ENCODE measurements at regions not wholly inside any gene's neighbourhood (a gene's known extent, or its start where the extent isn't known, plus 50 kb on each side); places are given as distances from the start of the nearest gene placed in this dataset.

DNA sequence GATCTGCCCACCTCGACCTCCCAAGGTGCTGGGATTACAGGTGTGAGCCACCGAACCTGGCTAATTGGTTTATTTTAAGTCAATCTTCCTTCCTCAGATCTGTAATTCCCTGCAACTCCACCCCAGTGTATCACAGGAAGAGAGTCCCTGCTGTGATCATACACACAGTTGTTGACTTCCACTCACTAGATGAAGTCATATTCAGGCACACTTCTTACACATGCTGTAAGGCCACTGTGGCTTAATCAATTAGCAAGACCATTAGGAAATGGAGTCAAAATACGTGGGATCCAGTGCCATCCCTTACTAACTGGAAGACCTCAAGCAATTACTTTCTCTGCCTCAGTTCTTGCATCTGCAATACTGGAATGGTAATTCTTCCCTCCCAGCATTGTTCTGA lies 66.1 kb upstream of the PAX2 start:
- intact Hi-C loops (cut with micrococcal nuclease) (no loop called here), dilution Hi-C loops (cut with MboI; ENCODE audit: extremely low pct_ligation_motif_present, low sequenced_read_pairs) (no loop called here)
- no peaks in the 10 kb centered on the region for H3K36me3 ChIP-seq (ENCODE audit: control insufficient read depth in 2 of 2, extremely low read depth in 1 of 2, insufficient read depth in 2 of 2, low read length in 2 of 2)
- no peak overlapping the region for H3K4me3 ChIP-seq (replicated peaks in 1 of 3; ENCODE audit: insufficient read depth in 1 of 3, low read depth in 1 of 3, low read length in 3 of 3)
- no peaks in the 10 kb centered on the region for H3K9me3 ChIP-seq (replicated peaks; ENCODE audit: control insufficient read depth, insufficient read depth, low read length)
- FAIRE-seq (no peak), DNase-seq (ENCODE audit: low read depth, low spot score) (no peak)
- ChIA-PET CTCF (no interaction called here), POLR2A (no interaction called here)
- H3K4me2 ChIP-seq (ENCODE audit: insufficient read depth, low read length) = no peak overlapping the region
- TF ChIP-seq, protein P1, sequence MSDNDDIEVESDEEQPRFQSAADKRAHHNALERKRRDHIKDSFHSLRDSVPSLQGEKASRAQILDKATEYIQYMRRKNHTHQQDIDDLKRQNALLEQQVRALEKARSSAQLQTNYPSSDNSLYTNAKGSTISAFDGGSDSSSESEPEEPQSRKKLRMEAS (IDR thresholded peaks at IDR 0.05; ENCODE audit: insufficient read depth, insufficient read length) = no peak
- TF ChIP-seq POLR2A (IDR thresholded peaks at IDR 0.05; ENCODE audit: low read depth, low read length) (no peak), GATA2 (IDR thresholded peaks at IDR 0.05; ENCODE audit: insufficient read depth, insufficient read length, low read depth, low read length) (no peak), FOS (IDR thresholded peaks at IDR 0.05; ENCODE audit: borderline replicate concordance, insufficient read depth, low read length) (no peak), EZH2 (IDR thresholded peaks at IDR 0.05; ENCODE audit: borderline replicate concordance, low read depth, low read length, severe bottlenecking) (no peak), JUN (IDR thresholded peaks at IDR 0.05; ENCODE audit: borderline replicate concordance, insufficient read depth, insufficient read length, low read depth) (no peak), POLR2AphosphoS5 (IDR thresholded peaks at IDR 0.05; ENCODE audit: insufficient read depth, low read depth, low read length) (no peak), MYC (IDR thresholded peaks at IDR 0.05; ENCODE audit: low read depth, low read length) (no peak)
- TF ChIP-seq, protein P2, sequence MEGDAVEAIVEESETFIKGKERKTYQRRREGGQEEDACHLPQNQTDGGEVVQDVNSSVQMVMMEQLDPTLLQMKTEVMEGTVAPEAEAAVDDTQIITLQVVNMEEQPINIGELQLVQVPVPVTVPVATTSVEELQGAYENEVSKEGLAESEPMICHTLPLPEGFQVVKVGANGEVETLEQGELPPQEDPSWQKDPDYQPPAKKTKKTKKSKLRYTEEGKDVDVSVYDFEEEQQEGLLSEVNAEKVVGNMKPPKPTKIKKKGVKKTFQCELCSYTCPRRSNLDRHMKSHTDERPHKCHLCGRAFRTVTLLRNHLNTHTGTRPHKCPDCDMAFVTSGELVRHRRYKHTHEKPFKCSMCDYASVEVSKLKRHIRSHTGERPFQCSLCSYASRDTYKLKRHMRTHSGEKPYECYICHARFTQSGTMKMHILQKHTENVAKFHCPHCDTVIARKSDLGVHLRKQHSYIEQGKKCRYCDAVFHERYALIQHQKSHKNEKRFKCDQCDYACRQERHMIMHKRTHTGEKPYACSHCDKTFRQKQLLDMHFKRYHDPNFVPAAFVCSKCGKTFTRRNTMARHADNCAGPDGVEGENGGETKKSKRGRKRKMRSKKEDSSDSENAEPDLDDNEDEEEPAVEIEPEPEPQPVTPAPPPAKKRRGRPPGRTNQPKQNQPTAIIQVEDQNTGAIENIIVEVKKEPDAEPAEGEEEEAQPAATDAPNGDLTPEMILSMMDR (IDR thresholded peaks at IDR 0.05; ENCODE audit: extremely low read depth in 1 of 2, insufficient read depth in 1 of 2, low read depth in 1 of 2, low read length in 2 of 2) = no peak
- no peaks in the 10 kb centered on the region for H3K79me2 ChIP-seq (ENCODE audit: control insufficient read depth, insufficient read depth, low read length)
- H3K27me3 ChIP-seq (ENCODE audit: control insufficient read depth in 2 of 2, insufficient read depth in 2 of 2, low read length in 2 of 2) = peaks cover 21 to 32% of the 10 kb centered on the region in 2 experiments
- H3K9ac ChIP-seq (replicated peaks; ENCODE audit: extremely low read depth, insufficient read depth, low read length) = no peak overlapping the region
- H3K27ac ChIP-seq (ENCODE audit: insufficient read depth, low read depth, low read length) = no peak overlapping the region
- no peak overlapping the region for H2AFZ ChIP-seq (ENCODE audit: low read depth, low read length)
- no peaks in the 10 kb centered on the region for H3K9me1 ChIP-seq (replicated peaks; ENCODE audit: control insufficient read depth, extremely low read depth, insufficient read depth, low read length)
- no TSS peak for BruUV-seq (replicated peaks)
- no peaks in the 10 kb centered on the region for H4K20me1 ChIP-seq (replicated peaks; ENCODE audit: control insufficient read depth, extremely low read depth, insufficient read depth, low read length)
- H3K4me1 ChIP-seq (ENCODE audit: control insufficient read depth, extremely low read depth, insufficient read depth, low read length) = no peaks in the 10 kb centered on the region

Measured in endothelial cell of umbilical vein (primary cell).